AG04450 (cell line): ENCODE measurements at regions not wholly inside any gene's neighbourhood (a gene's known extent, or its start where the extent isn't known, plus 50 kb on each side); places are given as distances from the start of the nearest gene placed in this dataset.

Experiments used
- CTCF ChIA-PET: fragments of 300-600, 350-600 bp; formaldehyde crosslinking; extraction: SDS; loops from one replicate; lab custom pipeline; 2022; ENCODE audit warnings: antibody characterized with exemption, inconsistent platforms; lab: Charles Lee
- POLR2A ChIA-PET: fragments of 350-600 bp; formaldehyde crosslinking; extraction: SDS; loops from one replicate; lab custom pipeline; 2021; ENCODE audit warnings: antibody characterized with exemption, inconsistent platforms; lab: Yijun Ruan, JAX
- DNase-seq: peaks from one replicate; pipeline ENCODE4 v3.0.0-alpha.2; 2011; ENCODE audit warnings: low read depth, low spot score
- H3K27ac ChIP-seq: one replicate; pipeline ENCODE4 v1.5.1; 2012; ENCODE audit warnings: low read depth, low read length, control low read depth
- H3K27me3 ChIP-seq: one replicate; pipeline ENCODE4 v1.6.0; 2012; ENCODE audit warnings: low read length; ENCODE audit not compliant: control insufficient read depth, insufficient read depth
- H3K4me3 ChIP-seq: 2 replicates; pipeline ENCODE4 v1.5.1; 2011; ENCODE audit warnings: mild to moderate bottlenecking, low read depth, low read length, control low read depth
- H3K9me3 ChIP-seq: 2 replicates; pipeline ENCODE4 v1.5.1; 2012; ENCODE audit warnings: low read length; ENCODE audit not compliant: control insufficient read depth, insufficient read depth
- CTCF ChIP-seq: IDR thresholded peaks from 2 replicates; pipeline ENCODE4 v1.5.1; 2011; ENCODE audit warnings: low read depth, low read length, control low read depth, inconsistent platforms

GRCh38 chr2:30096451-30096850, 50.4 kb upstream of the YPEL5 start:
- no peak for TF ChIP-seq CTCF
- peaks cover 6% of the 10 kb centered on the region for H3K27me3 ChIP-seq
- ChIA-PET CTCF (interaction anchor here (1.0 kb wide), 1 partner anchor 174 kb away, joined by 3 read pairs; no protein-coding TSS in a partner anchor), POLR2A (no interaction called here)
- H3K9me3 ChIP-seq = no peaks in the 10 kb centered on the region
- no peak overlapping the region for H3K4me3 ChIP-seq
- no peak for DNase-seq
- H3K27ac ChIP-seq = no peak overlapping the region
